Fibroblast of the conjunctiva (primary cell): ENCODE measurements at regions not wholly inside any gene's neighbourhood (a gene's known extent, or its start where the extent isn't known, plus 50 kb on each side); places are given as distances from the start of the nearest gene placed in this dataset.
"Not testable (repeated sequence)": the region's sequence is repeated elsewhere in the genome, so short reads cannot be mapped to it uniquely, and the experiment has no call there.

Experiments
- DNase-seq: peaks from one replicate; pipeline ENCODE4 v3.0.0-alpha.2; 2010; ENCODE audit warnings: low read depth

DNA sequence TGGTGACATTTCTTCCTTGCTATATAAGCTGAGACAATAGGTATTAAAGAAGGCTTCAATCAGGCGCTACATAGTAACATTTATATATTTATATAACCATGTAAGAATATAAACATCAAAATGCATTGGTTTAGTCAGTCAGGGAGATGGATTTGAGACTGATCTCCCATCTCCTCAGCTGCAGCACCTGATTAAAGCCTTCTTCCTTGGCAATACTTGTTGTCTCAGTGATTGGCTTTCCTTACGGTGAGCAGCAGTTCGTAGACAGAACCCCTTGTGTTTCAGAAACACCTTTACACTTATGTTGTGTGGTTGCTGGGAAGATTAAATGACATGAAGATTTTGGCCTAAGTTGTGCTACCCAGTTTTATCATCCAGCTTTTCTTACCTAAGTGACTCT lies 323.3 kb upstream of the DUSP10 start:
- DNase-seq, result no peak

DNA sequence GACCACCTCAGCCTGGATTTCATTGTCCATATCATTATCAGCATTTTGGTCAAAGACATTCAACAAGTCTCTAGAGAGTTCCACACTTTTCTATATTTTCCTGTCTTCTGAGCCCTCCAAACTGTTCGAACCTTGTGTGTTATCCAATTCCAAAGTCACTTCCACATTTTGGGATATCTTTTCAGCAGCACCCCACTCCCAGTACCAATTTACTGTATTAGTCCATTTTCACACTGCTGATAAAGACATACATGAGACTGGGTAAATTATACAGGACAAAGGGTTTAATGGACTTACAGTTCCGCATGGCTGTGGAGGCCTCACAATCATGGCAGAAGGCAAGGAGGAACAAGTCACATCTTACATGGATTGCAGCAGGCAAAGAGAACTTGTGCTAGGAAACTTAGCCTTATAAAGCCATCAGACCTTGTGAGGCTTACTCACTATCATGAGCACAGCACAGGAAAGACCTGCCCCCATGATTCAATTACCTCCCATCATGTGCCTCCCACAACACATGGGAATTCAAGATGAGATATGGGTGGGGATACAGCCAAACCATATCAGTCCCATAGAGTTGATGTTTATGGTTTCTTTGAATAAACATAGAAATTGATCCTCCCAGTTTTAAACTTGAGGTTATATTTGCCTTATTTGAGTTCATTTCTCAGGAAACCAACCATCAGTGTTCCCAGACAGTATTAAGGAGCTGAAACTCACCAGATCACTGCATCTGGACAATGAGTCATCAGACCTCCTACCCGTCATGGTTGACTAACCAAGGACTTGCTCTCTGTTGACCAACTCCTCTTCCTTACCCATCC lies 322.7 kb upstream of the DUSP10 start:
- DNase-seq, result no peak

DNA sequence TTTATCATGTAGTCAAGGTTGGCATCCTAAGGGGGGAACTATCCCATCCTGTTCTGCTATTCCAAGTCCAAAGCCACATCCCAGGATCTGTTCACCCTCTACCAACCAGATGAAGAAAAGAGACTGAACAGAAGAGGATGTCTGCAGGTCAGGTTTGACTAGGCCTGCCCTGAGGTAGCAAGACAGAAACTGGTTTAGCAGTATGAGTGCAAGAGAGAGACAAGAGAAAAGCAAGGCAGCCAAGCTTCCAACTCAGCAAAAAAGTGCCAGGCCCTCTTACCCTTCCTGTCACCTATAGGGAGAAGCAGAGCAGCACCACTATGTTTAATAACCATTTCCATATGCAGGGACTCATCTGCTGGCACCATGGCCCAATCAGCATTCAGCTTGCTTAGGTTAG lies 320.8 kb upstream of the DUSP10 start:
- no peak for DNase-seq

DNA sequence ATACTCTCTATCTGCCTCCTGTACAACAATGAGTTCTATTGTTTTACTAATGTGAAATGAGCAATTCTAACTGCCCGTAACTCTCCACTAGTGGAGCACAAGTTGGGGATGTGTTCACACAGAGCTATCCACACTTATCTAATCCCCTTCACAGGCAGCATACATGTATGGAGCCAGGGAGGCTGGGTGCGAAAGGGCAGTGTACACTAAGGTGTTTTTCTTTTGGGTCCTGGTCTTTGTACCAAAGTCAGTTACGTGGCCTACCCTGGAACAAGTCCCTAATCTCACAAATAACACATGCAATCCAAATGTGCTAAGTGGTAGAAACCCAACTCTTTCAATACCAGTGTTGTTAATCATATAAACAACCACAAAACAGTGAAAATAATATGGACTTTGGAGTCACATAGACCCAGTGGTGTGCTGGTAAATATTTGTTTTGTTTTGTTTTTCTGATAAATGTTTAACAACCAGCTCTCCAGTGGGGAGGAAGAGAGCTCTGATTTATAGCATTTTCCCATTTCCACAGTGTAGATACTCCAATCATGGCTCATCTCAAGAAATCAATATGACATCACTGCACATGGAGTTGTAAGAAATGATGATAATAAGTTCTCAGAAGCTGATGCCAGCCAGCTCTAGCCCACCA lies 319.9 kb upstream of the DUSP10 start:
- DNase-seq, result no peak

DNA sequence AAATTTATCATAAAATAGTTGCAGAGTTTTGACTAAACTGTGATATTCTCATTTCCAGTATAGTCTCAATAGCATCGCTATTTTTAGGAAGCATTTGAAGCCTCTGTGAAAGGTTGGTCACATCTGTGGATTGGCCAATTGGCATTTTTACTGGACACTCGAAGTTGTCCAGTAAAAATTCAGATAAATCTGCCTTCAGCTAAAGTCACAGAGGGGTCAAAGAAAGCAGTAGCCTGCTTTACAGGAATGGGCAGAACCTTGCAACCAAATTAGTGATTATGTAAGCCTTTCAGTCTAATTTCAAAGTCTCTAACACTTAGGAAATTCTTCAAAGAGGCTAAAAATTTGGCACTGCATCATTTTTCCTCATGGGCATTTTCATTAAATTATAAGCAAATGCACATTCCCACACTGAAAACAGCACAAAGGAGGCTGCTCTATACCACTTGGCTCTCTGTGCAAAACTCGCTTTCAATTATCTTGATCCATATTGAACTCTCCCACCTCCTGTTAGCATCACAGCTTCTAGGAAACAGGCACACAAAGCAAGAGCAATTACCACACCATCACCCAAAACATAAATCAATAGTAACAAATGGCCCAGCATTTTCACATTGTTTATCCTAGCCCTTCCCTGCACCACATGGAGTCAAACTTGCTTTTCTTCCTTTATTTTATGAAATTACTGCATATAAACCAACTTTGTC lies 318.5 kb upstream of the DUSP10 start:
- no peak for DNase-seq

DNA sequence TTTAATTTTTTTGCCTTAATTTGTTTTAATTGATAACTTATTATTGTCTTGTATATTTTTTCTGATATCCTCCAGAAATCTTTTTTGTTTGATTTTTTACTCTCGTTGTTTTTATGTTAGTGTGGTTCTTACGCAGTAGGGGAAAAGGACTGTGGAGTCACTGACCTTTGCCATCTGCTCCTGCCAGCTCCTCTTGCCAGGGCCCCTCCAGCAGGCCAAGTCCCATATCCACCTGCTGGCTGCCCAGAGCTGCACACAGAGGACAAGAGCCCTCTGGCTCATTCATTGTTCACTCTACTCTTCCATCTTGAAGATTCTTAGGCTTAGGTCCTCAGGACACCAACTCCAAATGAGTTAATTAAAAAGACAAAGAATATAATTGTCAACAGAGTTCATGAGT lies 316.4 kb upstream of the DUSP10 start:
- DNase-seq, result no peak

DNA sequence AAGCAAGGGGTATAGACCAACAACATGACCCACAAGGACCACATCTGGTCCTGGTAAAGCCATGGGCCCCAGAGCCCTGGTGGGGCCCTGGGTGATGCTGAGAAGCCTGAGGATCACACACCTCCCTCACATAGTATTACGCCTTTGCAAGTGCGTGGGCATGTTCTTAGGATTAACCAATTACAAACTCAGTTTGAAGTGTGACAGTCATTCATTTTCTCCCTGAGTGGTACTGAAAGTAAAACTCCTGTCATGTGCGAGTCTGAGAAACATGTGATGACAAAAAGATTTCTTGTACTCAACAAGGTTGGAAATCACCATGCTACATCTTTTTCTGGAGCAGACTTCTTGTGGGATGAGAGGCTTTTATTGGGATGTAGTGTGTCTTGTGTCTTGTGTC lies 315.3 kb upstream of the DUSP10 start:
- no peak for DNase-seq

DNA sequence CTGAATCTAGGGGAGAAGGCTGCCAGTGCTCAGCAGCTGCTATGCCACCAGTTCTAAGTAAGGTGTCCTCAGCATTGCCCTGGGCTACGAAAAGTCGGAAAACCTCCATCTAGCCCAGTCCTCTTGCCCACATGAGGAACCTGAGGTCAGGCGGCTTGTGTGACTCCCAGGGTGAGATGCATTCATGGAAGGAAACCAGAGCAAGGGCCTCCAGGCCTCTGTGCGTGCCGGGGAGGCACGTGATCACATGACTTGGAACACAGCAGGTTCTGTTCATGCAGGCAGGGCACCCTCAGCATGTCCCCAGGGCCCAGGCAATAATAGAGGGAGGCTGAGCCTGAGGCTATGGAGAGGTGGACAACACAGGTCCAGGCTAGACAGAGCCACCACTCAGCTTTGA lies 312.5 kb upstream of the DUSP10 start:
- no peak for DNase-seq

DNA sequence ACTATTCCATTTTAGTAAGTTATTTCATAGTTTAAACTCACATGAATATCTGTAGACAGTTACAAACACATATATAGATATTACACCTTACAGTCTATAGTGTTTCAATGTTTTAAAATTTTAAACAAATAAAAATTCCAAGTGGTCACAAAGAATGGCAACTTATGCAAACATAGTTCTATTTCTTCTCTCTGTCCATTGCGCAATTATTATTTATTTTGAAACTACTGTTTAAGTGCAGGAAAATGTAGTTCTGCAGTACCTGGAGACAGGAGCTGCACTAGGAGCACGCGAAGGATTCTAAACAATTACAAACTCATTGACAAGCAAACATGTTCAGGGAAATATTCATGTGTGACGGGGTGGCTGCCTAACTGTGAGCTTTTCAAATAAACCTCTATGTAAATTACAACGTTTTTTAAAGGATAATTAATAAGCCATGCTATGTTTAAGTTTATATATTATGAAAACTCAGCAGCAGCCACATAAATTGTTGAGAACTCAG lies 312.0 kb upstream of the DUSP10 start:
- DNase-seq, result no peak

DNA sequence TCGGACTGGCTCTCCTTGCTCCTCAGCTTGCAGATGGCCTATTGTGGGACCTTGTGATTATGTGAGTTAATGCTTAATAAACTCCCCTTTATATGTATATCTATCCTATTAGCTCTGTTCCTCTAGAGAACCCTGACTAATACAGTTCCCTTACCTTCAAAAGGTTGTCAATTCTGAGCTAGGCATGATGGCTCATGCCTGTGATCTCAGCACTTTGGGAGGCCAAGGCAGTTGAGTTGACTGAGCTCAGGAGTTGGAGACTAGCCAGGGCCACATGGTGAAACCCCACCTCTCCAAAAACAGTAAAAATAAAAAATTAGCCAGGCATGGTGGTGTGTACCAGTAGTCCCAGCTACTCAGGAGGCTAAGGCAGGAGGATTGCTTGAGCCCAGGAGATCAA lies 309.4 kb upstream of the DUSP10 start:
- DNase-seq, result not testable (repeated sequence)

DNA sequence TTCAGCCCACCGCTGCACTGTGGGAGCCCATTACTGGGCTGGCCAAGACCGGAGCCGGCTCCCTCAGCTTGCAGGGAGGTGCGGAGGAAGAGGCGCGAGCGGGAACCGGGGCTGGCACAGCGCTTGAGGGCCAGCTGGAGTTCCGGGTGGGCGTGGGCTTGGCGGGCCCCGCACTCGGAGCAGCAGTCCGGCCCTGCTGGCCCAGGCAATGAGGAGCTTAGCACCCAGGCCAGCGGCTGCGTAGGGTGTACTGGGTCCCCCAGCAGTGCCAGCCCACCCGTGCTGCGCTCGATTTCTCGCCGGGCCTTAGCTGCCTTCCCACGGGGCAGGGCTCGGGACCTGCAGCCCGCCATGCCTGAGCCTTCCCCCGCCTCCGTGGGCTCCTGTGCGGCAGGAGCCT lies 307.8 kb upstream of the DUSP10 start:
- DNase-seq, result not testable (repeated sequence)

DNA sequence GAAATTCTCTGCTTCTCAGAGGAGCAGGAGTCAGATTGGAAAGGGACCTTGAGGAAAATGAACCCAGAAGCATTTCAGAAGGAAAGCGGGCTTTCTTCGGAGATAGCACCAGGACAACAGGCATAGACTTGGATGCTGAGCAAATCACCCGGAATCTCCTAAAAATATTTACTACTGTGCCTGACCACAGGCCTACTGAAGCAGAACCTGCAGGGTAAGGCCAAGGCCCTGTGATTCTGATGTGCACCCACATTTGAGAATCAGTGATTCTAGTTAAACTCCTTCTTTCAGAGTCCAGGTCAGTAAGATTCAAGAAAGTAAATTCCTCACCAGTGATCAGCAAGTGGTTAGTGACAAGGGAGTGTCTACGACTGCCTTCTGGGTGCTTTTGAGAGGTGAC lies 307.3 kb upstream of the DUSP10 start:
- DNase-seq, result no peak

DNA sequence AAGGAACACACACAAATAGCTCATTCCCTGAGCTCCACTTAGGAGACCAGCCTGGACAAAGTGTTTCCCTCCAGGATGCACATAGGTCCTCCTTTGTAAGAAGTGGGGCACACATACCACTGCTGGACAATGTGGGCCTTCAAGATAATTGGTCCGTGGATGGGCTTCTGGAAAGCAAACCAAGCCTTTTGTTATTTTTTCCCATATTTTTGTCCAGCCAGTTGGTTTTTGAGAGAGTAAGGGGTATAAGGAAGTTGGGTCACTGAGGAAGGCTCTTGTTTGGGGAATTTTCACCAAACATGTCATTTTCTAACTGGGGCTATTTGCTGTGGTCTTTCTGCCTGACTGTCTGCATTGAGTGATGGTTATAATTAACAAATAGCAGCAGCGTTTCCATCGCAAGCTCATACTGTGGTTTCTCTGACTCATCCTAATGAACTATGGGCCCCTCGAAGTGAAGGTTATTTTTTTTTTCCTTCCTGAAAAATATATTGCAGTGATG lies 306.3 kb upstream of the DUSP10 start:
- DNase-seq, result peak; percentile 30

DNA sequence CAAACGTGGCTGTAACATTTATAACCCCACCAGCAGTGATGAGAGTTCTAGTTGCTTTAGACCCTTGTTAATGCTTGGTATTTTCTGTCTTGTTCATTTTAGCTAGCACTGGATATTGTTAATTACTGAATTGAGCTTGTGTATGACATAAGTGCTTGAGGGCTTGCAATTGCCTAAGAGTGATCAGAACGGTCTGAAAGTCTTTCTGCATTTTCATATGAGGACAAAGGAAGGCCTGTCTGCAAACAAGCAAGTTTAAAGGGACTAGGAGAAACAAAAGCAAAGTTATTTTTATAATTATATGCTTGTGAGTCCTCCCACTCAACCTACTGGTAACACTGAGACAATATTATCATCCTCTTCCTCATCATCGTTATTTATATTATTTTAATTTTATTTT lies 305.5 kb upstream of the DUSP10 start:
- no peak for DNase-seq

DNA sequence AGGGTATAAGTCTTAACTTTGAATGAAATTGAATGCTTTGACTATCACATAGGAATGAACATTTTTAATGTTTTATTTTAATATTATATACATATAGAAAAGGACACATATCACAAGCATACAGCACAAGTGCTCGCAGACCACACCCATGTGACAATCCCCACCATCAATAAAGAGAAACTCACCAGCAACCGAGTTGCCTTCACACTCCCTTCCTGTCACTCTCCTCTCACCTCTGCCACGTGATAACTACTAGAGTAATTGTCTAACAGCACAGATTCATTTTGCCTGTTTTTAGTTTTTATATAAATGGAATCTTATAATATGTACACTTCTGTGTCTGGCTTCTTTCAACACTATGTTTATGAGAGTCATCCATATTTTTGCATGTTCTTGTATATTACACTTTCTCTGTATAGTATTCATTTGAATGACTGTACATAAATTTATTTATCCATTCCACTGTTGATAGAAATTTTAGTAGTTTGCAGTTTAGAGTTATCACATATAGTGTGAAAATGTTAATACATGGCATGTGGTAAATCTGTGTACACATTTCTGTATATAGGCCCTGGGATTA lies 304.9 kb upstream of the DUSP10 start:
- DNase-seq, result no peak

DNA sequence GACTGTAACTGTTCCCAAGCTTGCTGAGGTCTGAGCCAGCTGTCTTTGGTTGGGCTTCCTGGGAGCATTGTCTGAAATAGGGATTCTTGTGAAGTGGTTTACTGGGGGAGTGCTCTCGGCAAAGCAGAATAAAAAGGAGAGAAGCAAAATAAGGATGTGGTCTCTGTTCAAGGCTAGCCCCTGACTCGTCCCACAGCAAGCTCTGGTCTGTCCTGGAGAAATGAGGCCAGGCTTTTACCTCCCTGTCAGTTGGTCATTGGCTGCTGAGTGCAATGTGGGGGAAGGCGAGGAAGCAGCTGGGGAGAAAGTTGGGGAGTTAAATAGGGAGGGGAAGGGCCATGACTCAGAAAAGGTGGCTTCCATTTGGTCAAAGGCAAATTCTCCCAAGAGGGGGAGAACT lies 303.9 kb upstream of the DUSP10 start:
- DNase-seq, result no peak

DNA sequence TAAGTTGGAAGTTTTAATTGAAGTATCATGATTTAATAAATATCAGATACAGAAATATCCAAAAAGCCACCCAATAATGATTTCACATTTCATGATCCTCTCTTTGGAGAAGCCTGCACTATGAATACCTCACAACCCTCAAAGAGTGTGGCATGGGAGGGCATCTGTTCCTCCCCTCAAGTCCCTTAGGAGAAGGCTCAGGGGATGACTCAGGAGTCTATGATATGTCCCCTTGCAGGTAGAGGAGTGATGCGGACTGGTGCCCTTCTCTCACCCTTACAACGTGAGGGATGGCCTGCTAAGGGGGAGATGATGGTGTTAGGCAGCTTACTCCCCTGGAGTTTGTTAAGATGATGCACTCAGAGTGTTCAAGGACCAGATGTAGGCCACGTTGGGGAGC lies 303.3 kb upstream of the DUSP10 start:
- no peak for DNase-seq

DNA sequence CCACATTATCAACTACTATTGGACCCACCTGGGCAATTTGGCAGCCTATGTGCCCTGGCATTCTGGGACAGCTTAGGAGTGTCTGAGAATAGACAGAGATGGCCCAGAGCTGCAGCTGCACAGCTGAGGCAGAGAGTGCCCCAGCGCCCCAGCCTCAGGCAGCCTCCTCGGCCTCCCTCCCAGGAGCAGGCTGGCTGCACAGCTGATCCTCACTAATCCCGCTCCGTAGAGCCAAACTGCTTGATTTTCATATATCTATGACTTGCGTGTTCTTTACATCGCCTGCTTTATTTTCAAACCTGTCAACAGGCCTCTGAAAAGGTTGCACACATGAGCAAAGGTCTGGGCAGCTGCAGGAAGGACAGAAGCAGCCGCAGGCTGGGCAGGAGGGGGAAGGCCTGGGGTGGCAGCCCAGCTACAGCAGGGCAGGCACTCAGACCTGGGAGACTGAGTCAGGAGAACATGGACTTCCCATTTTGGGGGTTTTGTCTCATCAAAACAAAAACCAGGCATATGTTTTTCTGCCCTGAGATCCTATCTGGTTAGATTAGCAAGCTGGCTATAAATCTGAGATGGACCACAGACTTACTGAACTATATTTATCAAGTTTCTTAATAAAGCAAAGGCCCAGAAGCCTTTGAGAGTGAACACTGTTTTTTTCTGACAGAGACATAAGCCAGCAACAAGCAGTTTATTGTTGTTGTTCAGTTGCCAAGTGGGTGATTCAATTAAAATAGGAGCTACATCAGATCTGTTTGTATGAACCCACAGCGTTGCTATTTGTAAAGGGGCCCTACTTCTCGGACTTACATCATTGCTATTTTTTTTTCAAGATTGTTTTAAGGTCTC lies 301.8 kb upstream of the DUSP10 start:
- DNase-seq, result peak; percentile 95

DNA sequence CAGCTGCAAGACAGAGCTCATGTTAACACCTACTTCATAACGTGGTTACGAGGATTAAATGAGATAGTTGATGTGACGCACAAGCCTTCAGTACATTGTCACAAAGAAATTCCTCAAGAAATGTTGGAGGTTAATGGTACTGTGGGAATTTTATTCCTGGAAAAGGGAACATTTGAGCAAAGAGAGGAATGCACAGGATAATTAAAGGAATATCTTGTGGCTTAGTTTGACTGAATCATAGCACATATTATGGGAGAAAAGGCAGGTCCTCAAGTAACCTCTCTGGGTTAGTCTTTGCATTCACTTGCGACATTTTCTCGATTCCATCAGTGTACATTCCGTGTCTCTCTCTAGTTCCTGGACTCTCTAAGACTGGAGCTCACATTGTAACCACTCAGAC lies 300.2 kb upstream of the DUSP10 start:
- no peak for DNase-seq

DNA sequence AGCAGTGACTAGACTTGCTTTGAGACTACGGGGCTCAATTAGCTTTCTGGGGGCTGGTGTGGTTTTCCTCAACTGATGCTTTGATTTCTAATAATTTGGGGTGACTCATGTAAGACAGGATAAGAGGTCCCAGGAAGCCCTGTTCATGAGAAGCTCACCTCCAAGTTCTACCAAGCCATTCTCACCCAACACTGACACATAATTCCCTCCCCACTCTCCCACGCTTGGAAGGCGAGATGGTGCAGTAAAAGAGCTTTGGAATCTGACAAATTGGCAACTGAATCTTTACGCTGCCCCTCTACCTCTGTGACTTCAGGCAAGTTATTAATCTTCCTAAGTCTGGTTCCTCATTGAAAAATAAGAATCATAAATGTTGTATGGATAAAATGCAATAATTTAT lies 299.1 kb upstream of the DUSP10 start:
- DNase-seq, result no peak

DNA sequence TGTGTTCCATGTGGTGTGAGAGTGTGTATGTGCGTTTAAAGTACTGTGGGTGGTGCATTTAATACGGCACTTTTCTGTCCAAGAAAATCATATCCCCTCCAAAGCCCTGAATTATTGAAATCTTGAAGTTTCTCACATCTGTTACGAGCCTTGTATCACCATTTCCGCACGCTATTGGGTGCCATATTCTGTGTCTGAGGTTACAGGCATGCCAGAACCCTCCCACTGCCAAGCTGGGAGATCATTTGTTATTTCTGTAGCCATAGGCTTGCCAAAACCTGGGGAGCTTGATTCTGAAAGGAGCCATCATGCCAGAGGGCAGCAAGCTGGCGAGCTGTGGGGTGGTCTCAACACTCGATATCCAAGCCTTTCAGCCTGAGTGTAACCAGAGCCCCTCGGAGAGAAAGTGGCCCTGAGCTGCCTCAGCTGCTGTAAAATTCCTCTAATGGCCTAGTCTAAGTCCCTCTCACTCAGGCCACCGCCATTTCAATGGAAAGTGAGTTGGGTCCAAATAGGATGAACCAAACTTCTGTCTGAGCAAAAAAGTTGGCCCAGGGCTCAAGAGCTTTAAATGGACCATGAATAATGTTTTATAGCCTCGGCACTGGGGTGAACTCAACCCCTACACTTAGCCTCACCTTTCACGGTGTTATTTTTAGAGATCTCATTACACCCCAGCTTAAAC lies 298.4 kb upstream of the DUSP10 start:
- no peak for DNase-seq
